GM19452 (cell line): ENCODE measurements at regions not wholly inside any gene's neighbourhood (a gene's known extent, or its start where the extent isn't known, plus 50 kb on each side); places are given as distances from the start of the nearest gene placed in this dataset.
"Not testable (repeated sequence)": the region's sequence is repeated elsewhere in the genome, so short reads cannot be mapped to it uniquely, and the experiment has no call there.

ENCODE experiments used
- ATAC-seq: cut with Tn5 transposase; IDR thresholded peaks from one replicate; pipeline ENCODE4 v1.9.1; 2021; ENCODE audit not compliant: unreplicated experiment

DNA sequence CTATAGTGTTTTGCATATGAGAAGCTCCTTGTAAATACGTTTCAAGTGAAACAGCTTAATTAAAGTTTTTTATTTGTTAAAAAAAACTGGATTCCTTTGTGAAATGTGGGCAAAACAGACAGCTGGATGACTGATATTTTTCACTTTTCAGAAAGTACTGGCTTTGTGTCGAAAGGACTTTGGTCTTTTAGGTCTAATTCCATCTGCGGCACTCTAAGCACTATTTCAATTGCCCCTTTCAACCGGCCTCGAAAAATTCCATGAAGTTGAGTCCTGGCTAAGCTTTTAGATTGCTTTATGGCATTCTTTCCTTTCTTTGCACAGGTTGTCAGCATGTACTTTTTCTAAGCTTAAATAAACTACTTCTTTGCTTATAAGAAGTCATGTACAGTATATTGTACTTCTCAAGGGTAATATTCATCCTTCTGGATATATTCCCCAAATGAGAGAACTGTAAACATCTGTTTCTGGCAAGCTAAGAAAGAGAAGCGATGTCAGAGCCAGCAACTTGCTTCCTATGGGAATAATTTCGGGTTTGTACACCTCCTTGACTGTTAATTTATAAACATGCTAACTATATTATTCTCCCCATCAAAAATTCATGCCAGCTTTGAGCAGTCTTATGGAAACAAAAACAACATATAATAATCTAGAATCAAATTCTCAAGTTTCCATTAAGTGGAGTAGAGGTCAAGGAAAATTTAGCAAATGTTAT lies 611.3 kb downstream of the ETNK1 start:
- no peak for ATAC-seq

DNA sequence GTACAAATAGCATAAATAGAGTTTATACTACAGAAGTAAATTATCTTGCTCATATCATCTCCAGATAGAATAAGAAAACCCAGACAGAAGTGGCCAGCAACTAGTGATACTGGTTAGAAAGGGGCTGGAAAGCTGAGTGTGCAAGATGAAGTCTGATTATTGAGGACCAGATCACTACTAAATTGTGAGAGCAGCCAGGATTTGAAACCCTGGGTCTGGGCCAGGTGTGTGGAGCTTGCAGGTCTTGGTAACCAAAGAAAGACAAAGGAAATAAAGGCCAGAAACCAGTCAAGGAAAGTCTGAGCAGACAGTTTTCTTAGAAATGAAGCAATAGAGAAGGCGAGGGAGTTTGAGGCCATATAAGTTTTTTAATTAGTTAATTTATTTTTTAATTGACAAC lies 611.8 kb downstream of the ETNK1 start:
- ATAC-seq = no peak

DNA sequence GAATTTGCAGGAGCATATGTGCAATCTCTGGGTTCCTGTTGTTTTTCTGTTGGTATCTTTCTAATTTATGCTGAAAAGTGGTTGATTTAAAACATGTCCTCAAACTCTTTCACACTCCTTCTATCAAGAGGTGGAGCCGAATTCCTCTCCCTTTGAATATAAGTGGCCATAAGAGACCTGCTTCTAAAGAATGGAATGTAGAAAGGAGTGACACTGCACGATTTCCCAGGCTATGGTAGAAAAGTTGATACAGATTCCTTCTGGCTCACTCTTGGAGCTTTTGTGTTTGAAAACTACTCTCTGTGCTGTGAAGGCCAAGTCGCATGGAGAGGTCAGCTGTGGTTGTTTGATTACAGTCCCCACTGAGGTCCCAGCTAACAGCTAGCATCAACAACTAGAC lies 613.2 kb downstream of the ETNK1 start:
- ATAC-seq = no peak

DNA sequence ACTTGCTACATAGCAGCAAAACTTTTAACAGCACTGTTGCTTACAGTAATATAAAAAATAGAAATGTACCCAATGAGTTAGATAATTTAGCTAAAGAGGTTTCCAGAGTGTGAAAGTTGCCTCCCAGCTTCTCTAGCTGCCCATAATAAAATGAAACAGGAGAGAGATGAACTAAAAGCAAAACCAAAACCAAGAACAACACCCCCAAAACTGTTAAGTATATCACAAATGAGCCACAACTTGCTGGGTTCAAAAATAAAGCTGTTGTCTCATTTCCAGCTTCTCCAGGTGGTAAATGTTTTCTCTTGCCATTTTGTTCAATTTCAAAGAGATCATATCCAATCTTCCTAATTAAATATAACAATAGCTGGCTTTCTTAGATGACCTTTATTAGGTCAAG lies 614.0 kb downstream of the ETNK1 start:
- ATAC-seq = no peak

DNA sequence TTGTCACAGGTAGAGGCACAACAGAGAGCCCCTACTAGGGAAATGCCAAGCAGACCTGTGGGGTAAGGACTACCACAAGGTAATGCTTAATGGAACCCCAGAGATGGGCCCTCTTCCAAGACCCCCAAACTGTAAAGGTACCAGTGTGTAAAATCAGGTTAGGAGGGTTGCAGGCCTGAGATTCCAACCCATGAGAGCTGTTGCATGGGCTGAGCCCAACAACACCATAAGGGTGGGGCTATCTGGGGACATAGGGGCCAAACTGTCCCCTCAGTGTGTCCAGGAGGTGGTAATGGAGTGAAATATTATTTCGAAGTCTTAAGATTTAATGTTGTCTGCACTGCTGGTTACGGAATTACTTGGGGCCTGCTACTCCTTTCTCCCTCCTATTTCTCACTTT lies 620.2 kb downstream of the ETNK1 start:
- ATAC-seq = no peak

DNA sequence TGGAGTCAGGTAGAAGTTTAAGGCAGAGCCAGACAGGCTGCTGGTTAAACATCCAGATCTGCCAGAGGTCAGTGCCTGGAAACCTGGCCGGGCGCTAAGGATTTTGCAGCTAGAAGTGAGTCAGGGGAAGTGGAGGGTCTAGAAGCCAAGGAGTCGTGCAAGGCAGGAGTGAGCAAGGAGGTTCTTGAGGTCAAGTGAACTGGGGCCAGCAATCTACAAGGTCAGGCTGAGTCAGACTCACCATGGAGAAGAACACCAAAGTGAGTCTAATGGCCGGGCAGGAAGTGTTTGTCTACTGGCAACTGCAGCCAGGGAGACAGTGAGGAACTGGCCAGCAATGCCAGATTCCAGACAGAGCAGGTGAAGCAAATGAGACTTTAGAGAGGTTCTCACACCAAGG lies 628.2 kb downstream of the ETNK1 start:
- no peak for ATAC-seq

DNA sequence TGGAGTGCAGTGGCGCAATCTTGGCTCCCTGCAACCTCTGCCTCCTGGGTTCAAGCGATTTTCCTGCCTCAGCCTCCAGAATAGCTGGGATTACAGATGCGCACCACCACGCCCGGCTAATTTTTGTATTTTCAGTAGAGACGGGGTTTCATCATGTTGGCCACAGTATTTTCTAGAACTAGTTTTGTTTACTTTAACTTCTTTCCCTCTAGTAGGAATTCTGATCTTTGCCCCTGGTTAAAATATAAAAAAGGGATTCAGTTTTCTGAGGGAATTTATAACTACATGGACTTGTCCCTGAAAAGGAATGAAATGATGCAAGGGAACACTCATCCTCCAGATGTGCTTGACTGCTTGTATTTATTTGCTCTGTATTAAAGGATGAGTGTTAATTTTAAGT lies 628.9 kb downstream of the ETNK1 start:
- not testable (repeated sequence) for ATAC-seq

DNA sequence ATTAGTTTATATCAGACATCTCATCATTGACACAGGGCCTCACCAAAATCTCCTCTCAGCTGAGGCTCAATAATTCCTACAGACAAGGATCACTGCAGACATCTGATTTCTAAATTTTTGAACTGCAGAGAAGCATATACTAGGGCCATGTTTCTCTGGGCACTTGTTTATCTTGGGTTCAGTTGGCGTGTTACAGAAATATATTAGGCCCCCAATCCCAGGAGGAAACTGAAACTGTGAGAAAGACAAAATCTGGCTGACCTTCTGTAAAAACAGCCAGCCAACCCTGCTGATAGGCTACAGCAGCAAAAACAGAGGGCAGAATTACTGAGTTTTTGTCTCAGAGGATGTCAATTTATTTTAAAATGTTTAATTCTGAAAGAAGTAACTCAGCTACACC lies 634.6 kb downstream of the ETNK1 start:
- no peak for ATAC-seq

DNA sequence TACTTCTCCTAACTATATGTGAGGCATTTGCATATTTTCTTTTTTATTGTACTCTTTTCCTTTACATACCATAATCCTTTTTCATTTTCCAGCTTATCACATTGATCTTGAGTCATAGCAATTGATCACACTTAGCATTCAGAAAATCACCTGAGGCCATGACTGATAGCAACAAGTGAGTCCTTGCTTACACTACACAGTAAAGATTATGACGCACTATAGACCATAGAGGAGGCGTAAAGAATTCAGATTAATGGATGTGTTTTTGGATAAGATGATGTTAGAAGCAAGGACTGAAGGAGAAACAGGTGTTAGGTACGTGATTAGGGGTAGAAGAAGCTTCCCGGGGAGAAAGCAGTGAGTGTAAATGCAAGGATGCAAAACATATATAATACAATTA lies 637.7 kb downstream of the ETNK1 start:
- no peak for ATAC-seq

DNA sequence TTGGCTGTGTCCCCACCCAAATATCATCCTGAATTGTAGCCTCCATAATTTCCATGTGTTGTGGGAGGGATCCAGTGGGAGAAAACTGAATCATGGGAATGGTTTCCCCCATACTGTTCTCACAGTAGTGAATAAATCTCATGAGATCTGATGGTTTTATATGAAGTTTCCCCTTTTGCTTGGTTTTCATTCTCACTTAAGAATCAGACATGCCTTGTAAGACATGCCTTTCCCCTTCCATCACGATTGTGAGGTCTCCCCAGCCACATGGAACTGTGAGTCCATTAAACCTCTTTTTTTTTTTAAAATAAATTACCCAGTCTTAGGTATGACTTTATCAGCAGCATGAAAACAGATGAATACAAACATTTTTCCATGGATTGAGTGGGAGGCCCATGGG lies 652.9 kb downstream of the ETNK1 start:
- ATAC-seq = no peak

DNA sequence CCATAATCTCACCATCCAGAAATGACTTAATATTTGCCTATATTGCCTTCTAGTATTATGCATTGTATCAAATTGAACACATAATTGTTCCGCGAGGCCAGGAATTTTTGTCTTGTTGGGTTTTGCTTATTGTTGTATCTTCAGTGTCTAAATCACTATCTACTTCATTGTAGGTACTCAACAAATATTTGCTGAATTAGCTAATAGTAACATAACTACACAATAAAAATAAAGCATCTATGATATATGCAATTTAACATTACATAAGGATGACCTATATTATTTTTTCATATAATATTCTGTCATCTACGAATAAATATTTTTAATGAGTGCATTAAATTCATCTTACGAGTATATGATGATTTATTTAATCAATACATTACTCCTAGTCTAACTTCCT lies 656.3 kb downstream of the ETNK1 start:
- no peak for ATAC-seq

DNA sequence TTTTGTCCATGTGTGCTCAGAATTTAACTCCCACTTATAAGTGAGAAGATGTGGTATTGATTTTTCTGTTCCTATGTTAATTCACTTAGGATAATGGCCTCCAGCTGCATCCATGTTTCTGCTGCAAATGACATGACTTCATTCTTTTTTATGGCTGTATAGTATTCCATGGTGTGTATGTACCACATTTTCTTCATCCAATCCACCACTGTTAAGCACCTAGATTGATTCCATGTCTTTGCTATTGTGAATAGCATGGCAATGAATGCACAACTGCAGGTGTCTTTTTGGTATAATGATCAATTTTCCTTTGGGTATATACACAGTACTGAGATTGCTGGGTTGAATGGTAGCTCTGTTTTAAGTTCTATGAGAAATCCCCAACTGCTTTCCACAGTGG lies 657.7 kb downstream of the ETNK1 start:
- no peak for ATAC-seq

DNA sequence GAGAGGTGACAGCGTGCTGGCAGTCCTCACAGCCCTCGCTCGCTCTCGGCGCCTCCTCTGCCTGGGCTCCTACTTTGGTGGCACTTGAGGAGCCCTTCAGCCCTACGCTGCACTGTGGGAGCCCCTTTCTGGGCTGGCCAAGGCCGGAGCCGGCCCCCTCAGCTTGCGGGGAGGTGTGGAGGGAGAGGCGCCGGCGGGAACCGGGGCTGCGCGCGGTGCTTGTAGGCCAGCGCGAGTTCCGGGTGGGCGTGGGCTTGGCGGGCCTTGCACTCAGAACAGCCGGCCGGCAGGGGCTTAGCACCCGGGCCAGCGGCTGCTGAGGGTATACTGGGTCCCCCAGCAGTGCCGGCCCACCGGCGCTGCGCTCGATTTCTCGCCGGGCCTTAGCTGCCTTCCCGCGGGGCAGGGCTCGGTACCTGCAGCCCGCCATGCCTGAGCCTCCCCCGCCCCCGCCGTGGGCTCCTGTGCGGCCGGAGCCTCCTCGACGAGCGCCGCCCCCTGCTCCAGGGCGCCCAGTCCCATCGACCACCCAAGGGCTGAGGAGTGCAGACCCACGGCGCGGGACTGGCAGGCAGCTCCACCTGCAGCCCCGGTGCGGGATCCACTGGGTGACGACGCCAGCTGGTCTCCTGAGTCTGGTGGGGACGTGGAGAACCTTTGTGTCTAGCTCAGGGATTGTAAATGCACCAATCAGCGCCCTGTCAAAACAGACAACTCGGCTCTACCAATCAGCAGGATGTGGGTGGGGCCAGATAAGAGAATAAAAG lies 661.0 kb downstream of the ETNK1 start:
- not testable (repeated sequence) for ATAC-seq

DNA sequence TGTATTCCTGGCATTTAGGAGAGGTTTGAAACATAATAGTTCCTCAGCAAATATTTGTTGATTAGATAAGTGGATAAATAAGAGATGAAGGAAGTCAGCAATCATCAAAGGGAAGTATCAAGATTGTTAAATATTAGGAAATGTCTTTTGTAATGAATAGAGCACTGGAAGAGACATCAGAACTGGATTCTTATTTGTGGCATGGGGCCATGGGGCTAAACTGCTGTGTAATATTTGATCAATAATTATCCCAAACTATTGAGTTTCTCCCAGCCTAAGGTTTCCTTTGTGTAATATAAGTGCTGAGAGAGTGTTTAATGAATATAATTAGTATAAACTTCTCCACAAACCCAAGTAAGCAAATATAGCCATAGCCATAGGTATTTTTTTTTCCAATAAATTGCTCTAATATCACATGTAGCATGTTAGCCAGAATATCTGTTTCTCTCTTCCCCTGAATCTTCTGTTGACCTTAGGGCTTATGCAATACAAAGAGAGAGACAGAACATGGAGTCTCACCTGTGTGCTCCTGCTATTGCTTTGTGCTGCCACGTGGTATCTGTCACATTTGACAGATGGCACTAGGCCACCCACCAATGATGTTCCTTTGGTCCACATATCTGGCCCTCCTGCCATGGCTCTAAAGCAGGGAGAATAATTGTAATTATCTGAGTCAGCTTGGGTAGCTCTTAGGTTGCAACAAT lies 658.7 kb downstream of the SOX5 start:
- no peak for ATAC-seq

DNA sequence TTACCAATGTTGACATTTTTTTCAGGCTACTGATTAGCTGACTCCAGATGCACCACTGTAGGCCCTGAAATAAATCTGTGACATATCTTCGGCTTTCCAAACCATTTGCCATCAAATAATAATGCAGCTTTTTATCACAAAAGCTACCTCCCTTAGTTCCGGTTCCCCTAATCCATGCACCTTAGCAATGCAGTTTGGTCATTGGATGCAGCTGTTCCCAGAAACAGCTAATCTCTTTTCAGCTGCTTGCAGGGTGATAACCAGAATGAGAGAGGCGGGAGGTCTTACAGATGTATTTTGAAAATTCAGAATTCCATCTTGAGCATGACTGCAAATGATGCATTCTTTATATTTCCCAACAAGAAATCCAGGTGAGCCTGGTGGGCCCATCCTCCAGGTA lies 646.2 kb downstream of the SOX5 start:
- no peak for ATAC-seq

DNA sequence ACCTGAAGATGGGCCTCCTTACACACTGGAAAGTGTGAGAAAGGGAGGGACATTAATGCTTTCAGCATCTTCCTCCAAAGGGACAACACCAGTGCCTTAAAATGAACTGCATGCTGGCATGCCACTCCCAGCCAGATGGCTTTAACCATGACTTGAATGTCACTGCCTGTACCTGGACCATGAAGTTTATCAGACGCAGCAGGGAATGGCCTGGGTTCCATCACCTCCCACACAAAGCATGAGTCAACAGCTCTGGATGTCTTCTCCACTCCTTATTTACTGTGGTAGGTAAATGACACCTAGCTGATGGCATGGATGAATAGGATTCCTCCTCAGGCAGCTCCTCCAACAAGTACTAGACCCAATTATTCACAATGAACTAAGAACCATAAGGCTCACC lies 645.6 kb downstream of the SOX5 start:
- ATAC-seq = no peak

DNA sequence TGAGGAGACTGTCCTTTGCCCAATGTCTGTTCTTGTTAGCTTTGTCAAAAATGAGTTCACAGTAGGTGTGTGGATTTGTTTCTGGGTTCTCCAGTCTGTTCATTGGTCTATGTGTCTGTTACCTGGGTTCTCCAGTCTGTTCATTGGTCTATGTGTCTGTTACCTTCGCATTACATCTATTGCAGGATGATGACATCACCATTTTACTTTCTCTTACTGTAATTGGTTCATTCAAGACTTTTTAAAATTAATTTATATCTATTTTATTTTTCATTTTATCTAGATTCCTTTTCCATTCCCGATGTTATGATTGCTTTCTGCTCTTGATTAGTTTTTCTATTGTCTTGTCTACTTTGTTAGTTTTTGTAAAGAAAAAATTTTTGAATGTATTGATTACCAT lies 615.5 kb downstream of the SOX5 start:
- ATAC-seq = no peak

DNA sequence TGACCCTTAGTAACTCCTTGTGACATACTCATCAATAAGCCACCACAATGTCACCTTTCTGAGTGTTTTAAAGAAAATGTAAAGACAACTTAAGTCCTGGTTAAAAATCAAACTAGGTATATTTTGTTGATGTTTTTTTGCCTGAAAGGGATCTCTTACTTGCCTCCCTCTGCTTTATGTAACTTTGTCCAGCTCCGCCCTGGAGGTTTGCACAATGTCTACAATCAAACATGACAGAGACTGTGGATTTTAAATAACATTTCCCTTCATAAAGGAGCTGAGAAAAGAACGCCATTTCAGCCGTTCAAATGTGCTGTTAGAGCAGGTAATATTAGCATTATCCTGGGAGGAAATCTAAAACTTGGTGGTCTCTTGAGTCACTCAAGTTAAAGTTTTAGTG lies 613.9 kb downstream of the SOX5 start:
- no peak for ATAC-seq

DNA sequence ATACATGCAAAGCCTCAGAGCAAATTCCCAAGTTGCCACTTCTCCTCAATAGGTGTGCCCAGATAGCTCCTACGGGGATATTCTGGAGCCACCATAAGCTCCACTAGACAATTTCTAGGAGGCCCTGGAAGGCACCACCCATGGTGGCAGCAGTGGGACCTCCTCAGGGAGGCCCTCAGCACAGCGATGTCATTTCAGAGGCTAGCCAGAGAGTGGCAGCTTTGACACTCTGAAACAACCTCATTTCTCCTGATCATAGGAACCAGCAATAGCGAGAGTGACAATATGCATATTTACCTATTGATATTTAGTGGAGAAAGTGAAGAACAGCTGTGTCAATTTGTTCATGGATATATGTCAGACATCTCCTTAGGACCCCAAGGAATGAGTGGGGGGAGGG lies 612.3 kb downstream of the SOX5 start:
- ATAC-seq = no peak

DNA sequence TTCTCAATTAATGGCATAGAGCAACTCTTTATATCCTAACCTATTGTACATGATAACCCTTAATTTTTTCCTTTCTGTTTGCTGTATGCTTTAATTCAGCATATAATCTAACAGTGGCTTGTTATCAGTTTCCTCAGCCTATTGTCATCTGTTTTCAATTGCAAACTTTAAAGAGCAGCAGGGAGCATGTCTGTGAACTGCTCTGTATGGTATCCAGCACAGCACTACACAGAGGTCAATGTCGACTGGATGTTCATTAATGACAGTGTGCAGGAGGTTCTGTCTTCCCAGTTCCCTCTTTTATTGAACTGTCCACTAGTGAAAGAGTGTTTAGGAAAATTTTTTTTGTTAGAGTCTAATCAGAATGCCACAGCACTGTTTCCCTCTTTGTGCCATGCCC lies 609.1 kb downstream of the SOX5 start:
- ATAC-seq = no peak

DNA sequence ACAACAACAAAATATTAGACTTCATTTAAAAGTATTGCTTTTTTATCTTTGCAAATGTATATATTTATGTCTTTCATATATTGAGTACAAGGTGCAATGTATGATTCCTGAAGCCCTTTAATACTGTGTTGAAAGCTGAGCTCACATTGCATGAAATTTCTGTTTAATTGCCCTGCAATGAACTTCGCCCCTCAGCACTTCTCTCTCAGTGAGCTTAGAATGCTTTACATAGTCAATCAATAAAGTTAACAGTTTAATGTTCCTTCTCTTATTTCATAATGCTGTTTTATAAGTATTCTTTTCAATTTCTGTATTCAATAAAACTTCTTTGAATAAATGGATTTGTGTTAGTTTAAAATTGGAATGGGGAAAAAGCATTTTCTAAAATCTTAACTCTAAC lies 607.1 kb downstream of the SOX5 start:
- no peak for ATAC-seq

DNA sequence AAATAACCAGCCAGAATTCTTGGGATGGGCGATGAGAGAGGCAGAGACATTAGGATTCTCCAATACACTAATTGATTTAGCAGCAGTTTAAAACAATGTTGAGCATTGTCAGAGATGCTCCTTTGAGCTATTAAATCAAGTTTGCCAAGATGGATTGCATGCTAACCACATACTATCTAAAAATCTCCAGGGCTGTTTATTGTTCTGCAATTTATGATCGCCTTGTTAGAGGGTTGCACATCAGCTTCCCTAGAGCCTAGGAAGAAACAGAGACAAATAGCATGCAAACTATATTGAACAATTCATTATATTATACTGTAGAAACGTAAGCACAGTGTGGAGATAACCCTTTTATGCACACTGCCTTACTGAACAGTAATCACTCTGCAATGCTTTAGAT lies 599.9 kb downstream of the SOX5 start:
- ATAC-seq = no peak
